DMS114 treated with DMSO at 0.1 percent for 48 hours (cell line): ENCODE measurements at regions not wholly inside any gene's neighbourhood (a gene's known extent, or its start where the extent isn't known, plus 50 kb on each side); places are given as distances from the start of the nearest gene placed in this dataset.
"Not testable (repeated sequence)": the region's sequence is repeated elsewhere in the genome, so short reads cannot be mapped to it uniquely, and the experiment has no call there.

ENCODE experiments used
- DNase-seq: peaks from one replicate; lab custom pipeline; 2025; ENCODE audit not compliant: unreplicated experiment; lab: John Stamatoyannopoulos, UW

DNA sequence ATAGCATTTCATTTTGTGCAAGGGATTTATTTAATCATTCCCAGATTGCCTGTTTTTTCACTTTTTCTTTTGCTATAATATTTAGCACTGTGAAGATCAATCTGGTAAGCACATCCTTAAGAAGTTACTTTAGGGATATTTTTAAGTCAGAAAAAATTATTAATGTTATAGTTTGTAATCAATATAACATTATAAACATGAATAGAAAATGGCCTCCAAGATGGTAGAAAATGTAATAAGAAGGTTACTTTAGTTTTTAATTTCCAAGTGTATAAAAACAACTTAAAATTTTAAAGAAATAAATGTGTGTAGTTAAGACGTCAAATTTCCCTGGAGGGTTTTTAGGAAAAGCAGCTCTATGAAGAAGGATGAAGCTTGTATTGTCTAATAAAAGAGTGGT is 81.9 kb upstream of the SERPINE2 start:
- no peak for DNase-seq

DNA sequence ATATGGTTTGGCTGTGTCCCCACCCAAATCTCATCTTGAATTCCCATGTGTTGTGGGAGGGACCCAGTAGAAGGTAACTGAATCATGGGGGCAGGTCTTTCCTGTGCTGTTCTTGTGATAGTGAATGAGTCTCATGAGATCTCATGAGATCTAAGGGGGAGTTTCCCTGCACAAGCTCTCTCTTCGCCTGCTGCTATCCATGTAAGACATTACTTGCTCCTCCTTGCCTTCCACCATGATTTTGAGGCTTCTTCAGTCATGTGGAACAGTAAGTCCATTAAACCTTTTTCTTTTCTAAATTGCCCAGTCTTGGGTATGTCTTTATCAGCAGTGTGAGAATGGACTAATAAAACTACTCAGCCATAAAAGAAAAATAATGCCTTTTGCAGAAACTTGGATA is 80.8 kb upstream of the SERPINE2 start:
- not testable (repeated sequence) for DNase-seq

DNA sequence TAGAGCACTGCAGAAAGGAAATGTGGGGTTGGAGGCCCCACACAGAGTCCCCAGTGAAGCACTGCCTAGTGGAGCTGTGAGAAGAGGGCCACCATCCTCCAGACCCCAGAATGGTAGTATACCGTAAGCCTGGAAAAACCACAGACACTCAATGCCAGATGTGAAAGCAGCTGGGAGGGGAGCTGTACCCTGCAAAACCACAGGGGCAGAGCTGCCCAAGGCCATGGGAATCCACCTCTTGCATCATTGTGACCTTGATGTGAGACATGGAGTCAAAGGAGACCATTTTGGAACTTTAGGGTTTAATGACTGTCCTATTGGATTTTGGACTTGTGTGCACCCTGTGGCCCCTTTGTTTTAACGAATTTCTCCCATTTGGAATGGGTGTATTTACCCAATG is 75.3 kb upstream of the SERPINE2 start:
- no peak for DNase-seq

DNA sequence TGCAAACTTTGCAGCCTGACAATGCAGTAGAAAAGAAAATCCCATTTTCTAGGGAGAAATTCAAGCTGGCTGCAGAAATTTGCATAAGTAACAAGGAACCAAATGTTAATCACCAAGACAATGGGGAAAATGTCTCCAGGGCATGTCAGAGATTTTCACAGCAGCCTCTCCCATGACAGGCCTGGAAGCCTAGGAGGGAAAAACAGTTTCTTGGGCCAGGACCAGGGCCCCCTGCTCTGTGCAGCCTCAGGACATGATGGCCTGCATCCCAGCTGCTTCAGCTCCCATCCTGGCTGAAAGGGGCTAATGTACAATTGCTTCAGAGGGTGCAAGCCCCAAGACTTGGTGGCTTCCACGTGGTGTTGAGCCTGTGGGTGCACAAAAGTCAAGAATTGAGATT is 74.8 kb upstream of the SERPINE2 start:
- not testable (repeated sequence) for DNase-seq

DNA sequence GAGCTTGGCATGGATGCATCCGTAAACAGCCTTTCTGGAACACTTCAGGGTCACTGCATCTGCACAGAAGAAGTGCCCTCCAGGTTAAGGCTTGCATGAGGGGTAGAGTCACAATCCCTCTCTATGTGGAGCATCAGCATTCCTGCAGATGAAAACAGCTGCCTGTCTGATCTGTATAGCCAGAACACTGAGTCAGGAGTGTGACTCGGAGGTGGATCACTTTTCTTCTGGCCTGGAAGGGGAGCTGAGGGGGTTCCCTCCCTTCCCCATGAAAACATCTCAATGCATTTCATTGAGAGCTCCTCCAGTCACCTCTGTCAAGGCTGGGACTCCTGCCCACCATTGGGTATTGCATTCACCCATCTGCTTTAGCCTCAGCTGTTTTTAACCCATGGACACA is 72.5 kb upstream of the SERPINE2 start:
- no peak for DNase-seq

DNA sequence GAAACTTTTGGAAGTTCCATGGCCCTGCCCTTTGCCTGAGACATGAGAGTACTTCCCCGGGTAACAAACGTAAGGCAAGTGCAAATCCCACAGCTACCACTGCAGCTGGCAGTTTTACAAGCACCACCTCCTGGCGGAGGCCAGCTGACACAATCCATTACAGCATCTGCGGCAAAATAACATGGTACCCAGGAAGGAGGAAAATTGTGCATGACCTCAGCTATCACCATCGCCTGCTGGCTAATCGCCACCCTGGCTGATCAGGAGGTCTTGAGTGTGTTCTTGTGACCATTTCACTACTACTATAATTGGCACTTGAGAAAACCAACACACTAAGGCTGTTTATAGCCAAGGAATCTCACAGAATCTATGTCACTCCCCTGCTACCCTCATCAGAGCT is 71.7 kb upstream of the SERPINE2 start:
- no peak for DNase-seq

DNA sequence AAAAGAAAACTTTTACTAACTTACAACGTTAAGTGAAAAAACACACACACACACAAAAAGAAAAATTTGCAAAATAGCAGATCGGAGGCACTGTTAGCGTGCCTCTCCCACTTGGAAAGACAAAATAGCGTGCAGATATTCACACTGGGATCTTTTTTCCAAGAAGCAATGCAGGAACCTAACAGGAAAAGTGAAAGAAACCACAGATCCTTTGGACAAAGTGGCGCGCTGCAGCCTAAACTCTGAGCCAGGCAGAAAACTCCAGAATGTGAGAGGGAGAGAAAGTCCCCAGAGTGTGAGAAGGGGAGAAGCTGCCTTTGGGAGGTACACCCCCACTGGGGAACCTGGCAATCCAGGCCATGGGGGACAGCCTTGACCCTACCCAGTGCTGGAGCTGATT is 70.7 kb upstream of the SERPINE2 start:
- DNase-seq = no peak

DNA sequence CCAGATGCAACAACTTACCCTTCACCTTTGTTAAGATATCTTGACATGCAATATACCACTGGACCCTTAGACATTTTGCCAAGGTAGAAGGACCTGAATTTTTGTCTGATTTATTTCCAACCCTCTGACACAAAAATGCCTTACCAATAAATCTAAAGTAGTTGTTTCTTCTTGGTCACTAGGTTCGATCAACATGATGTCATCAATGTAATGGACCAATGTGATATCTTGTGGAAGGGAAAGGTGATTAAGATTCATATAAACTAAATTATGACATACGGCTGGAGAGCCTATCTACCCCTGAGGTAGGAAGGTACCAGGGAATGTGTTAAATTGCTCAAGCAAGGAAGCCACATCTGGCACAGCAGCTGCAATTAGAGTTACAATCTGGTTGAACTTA is 67.7 kb upstream of the SERPINE2 start:
- DNase-seq = no peak

DNA sequence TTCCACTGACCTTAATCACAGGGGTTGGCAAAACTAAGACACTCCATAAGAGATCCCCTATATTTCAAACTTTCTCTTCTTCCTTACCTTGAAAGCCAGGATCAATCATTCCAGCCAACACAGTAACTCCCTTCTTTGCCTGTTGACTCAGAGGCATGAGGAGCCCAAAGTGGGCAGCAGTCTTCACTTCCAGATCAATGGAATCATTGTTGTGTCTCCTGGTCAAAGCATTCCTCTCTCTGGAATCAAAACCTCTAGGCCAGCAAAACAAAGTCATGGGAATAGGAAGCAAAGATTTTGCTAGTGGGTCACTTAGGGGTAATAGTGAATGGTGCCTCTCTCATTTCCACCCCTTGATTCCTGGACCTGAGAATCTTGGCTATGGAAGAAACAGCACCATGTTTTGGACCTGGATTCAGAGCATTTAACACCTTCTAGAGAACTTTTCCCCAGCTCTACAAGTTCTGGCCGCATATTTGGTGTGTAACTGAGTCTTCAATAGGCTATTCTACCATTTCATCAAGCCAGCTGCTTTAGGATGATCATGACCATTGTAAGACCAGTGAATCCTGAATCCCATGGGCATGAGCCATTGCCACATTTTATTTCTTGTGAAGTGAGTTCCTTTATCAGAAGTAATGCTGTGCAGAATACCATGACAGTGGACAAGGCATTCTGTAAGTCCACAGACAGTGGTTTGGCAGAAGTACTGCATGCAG is 65.7 kb upstream of the SERPINE2 start:
- DNase-seq = no peak

DNA sequence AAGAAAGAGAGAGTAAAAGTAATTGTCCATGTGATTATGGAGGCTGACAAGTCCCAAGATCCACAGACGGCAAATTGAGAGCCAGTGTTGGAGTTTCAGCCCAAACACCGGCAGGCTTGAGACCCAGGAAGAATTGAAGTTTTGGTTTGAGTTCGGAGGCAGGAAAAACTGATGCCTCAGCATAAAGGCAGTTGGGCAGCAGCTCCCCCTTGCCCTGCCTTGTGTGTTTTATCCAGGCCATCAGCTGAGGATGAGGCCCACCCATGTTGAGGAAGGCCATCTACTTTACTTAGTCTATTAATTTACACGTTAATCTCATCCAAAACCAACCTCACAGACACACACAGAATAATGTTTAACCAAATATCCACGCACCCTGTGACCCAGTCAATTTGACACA is 64.6 kb upstream of the SERPINE2 start:
- no peak for DNase-seq

DNA sequence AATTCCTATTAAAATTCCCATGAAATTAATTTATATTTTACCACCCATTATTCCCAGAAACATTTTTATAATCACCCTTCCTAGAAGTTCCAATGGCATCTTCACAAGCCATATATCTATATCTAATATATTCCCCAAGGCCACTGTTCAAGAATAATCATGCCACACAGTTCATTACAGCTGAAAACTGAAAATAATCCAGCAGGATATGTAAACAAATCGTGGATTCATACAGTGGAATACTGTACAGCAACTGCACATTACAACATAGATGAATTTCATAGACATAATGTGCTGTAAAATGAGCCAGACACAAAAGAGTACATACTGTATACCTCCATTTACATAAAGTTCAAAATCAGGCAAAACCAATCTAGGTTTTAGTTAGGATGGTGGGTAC is 63.9 kb upstream of the SERPINE2 start:
- DNase-seq = no peak

DNA sequence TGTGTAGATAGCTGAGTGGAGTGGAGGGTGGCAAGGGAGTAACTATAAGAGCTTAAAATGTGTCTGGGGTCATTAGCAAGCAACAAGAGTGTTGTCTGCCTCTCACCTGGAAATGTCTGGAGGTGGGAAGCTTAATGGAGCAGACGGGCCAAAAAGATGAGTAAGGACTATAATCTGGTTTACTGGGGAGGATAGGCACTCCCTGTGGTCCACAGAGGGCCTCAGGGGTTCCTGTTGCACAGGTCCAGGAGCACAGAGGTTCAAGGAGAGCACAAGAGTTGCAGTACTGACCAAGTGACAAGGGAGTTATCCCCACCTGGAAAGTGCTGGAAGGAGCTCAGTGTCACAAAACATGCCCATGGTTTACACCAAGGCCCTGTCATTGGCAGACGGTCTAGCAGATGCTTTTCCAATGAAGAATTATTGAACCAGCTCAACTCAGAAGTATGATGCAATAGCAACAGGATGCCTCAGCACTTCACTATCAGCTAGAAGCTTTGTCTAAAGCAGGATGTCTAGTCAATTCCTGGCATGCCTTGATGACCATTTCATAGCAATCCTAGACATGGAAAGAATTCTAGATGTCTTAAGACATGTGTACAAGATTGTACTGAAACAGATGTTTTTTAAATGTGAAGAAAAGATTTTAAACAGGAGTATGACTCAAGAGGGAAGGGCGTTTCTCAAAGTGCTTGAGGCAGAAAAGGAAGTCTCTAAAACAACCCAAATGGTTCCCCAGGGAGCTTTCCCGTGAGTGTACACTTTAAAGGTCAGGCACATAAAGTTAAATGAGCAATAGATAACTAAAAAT is 62.9 kb upstream of the SERPINE2 start:
- no peak for DNase-seq

DNA sequence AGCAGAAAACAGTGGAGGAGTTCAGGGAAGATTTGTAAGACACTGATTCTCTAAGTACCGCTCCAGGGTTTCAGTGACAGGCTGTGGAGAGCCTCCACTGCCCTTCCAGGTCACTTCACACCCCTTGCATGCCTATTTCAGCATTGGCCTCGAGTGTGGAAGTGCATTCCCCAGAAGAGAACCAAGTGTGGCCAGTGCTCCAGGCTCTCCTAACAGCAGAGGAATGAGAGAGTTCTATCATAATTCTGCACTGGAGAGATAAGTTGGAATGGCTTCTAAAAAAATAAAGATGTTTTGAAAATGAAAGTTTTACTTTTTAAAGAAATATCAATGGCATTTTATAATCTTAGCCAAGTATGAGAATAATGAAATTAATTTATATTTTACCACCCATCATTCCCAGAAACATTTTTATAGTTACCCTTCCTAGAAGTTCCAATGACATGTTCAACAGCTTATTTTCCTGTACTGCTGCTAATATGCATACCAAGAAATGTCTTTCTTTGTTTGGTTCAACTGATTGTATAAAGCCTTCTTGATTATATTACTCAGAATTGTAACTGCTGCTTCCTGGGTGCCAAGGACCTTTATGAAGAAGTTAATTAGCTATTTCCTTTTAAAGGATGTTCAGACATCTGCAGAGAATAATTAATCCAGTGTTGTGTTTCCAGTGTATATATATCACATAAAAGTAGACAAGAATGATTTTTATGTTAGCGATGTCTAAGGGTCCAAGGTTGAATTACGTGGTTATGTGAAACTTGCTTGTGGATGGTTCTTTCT is 61.0 kb upstream of the SERPINE2 start:
- DNase-seq = no peak

DNA sequence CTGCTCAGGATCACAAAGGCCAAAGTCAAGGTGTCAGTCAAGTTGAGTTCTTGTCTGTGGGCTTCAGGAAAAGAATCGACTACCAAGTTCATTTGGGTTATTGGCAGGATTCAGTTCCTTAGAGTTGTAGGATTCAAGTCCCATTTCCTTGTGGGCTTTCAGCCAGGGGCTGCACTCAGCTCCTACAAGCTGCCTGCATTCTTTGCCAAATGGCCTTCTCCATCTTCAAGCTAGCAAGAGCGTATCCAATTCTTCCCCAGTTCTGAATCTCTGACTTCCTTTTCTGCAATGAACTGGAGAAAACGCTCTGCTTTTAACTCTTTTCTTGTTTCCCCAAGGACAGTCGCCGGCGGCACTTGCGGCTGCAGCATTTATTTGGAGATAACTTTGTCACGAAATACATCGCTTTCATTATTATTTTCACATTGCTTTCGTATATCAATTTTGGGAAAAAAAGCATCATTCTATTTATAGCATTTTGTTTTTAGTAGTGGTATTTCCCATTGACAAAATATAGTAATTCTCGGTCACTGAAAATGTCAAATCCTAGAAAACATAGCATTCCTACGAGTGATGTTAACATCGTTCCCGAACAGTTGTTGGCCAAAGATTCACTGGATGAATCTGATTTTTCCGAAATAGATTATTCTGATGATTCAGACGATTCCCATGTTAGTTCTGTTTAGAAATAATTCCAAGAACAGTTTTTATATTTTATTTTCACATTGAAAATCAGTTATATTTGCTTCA is 59.6 kb upstream of the SERPINE2 start:
- DNase-seq = no peak

DNA sequence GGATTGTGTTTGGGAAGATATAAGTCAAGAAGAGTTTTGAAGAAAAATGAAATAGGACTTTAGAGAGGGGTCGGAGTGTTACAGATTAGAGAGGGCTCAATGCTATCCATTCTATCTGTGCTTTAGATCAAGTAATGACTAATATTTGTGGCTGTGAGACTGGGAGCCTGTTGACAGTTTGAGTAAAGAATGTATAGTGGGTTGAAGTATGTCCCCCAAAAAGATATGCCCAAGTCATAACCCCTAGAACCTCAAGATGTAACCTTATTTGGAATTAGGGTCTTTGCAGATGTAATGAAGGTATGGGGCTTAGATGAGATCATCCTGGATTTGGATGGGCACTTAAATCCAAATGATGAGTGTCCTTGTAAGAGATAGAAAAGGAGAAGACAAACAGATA is 55.3 kb upstream of the SERPINE2 start:
- no peak for DNase-seq

DNA sequence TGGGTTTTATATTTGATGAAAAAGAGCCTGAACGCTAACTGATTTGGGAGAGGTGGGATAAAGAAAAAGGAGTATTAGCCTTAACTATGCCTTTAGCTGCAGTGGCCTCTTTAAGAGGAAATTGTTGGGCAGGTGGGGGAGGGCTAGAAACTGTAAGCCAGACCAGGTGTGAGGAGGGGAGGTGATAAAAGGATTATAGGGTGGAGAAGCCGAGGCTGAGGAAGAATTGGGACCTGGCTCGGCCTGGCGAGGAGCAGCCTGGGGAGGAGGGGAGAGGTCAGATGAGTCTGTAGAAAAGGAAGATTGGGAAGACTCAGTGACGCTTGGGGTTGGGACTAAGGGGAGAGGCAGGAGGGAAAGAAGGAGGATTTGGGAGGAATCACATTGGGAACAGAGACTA is 52.6 kb upstream of the SERPINE2 start:
- DNase-seq = not testable (repeated sequence)

DNA sequence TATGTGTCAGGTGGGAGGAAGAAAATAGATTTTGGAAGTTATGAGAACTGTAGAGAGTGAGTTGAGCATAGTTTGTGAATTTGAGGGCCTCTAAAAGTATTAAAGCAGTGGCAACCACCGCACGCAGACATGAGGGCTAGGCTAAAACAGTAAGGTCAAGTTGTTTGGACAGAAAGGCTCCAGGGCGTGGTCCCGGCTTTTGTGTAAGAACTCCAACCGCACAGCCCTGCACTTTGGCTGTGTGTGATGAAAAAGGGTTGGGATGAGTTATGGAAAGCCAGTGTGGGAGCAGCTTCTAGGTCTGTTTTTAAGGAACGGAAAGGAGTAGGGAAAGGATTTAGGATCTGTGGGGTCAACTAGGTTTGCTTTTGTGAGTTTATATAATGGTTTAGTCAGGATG is 50.5 kb upstream of the SERPINE2 start:
- DNase-seq = not testable (repeated sequence)
